ENCODE measurements at regions not wholly inside any gene's neighbourhood (a gene's known extent, or its start where the extent isn't known, plus 50 kb on each side); places are given as distances from the start of the nearest gene placed in this dataset.

- H3K4me1 ChIP-seq (ENCODE audit: control insufficient read depth, insufficient read depth, low read length), result no peaks in the 10 kb centered on the region
- WGBS (ENCODE audit: insufficient coverage, insufficient read length), result no CpG with 5 or more reads among the region's 3 CpGs
- no peaks in the 10 kb centered on the region for H3K36me3 ChIP-seq (ENCODE audit: control insufficient read depth, insufficient read depth, low read length)
- H3K27ac ChIP-seq (ENCODE audit: low read length), result no peak overlapping the region
- DNase-seq (ENCODE audit: low read depth, low spot score), result no peak
- H3K9me3 ChIP-seq (ENCODE audit: control insufficient read depth, insufficient read depth, low read length), result no peaks in the 10 kb centered on the region
- H3K27me3 ChIP-seq (ENCODE audit: control insufficient read depth, insufficient read depth, low read length), result no peaks in the 10 kb centered on the region
- H3K4me3 ChIP-seq (ENCODE audit: low read length), result no peak overlapping the region
Measured at GRCh38 chr18:56515522-56515921, 122.9 kb downstream of the TXNL1 start.

- Histone ChIP-seq H3K4me3 (ENCODE audit: low read length) (no peak overlapping the region), H3K27me3 (ENCODE audit: control insufficient read depth, insufficient read depth, low read length) (no peaks in the 10 kb centered on the region), H3K9me3 (ENCODE audit: control insufficient read depth, insufficient read depth, low read length) (no peaks in the 10 kb centered on the region), H3K4me1 (ENCODE audit: control insufficient read depth, insufficient read depth, low read length) (no peaks in the 10 kb centered on the region), H3K36me3 (ENCODE audit: control insufficient read depth, insufficient read depth, low read length) (no peaks in the 10 kb centered on the region), H3K27ac (ENCODE audit: low read length) (no peak overlapping the region)
- DNase-seq (ENCODE audit: low read depth, low spot score), result no peak
- WGBS (ENCODE audit: insufficient coverage, insufficient read length), result no CpG with 5 or more reads among the region's 1 CpG
Measured at GRCh38 chr18:56511996-56512395, 126.4 kb downstream of the TXNL1 start.

DNA sequence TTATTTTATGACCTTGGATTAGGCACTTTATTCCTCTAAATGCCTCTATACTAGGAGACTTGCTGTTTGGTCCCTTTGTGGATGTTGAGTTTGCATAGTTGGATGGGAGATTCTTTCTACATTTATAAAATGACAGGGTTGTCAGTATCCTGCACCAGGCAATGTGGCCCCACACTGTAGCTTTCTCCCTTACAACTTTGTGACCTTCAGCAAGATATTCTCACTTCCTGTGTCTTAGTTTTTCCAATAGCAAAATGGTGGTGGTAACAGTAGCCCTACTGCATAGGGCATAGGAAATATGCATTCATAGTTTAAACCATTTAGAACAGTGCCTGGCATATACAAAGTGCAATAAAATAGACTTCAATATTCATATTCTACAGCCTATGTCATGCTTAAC is 128.3 kb downstream of the TXNL1 start:
- H3K9me3 ChIP-seq (ENCODE audit: control insufficient read depth, insufficient read depth, low read length), result no peaks in the 10 kb centered on the region
- H3K4me3 ChIP-seq (ENCODE audit: low read length), result no peak overlapping the region
- H3K27ac ChIP-seq (ENCODE audit: low read length), result no peak overlapping the region
- no peaks in the 10 kb centered on the region for H3K27me3 ChIP-seq (ENCODE audit: control insufficient read depth, insufficient read depth, low read length)
- no peak for DNase-seq (ENCODE audit: low read depth, low spot score)
- no peaks in the 10 kb centered on the region for H3K36me3 ChIP-seq (ENCODE audit: control insufficient read depth, insufficient read depth, low read length)
- H3K4me1 ChIP-seq (ENCODE audit: control insufficient read depth, insufficient read depth, low read length), result no peaks in the 10 kb centered on the region

GRCh38 chr18:56509656-56510055 is 128.7 kb downstream of the TXNL1 start:
- Histone ChIP-seq H3K27ac (ENCODE audit: low read length) (no peak overlapping the region), H3K27me3 (ENCODE audit: control insufficient read depth, insufficient read depth, low read length) (no peaks in the 10 kb centered on the region), H3K9me3 (ENCODE audit: control insufficient read depth, insufficient read depth, low read length) (no peaks in the 10 kb centered on the region), H3K4me1 (ENCODE audit: control insufficient read depth, insufficient read depth, low read length) (no peaks in the 10 kb centered on the region), H3K36me3 (ENCODE audit: control insufficient read depth, insufficient read depth, low read length) (no peaks in the 10 kb centered on the region), H3K4me3 (ENCODE audit: low read length) (no peak overlapping the region)
- DNase-seq (ENCODE audit: low read depth, low spot score), result no peak
- no CpG with 5 or more reads among the region's 3 CpGs for WGBS (ENCODE audit: insufficient coverage, insufficient read length)

DNA sequence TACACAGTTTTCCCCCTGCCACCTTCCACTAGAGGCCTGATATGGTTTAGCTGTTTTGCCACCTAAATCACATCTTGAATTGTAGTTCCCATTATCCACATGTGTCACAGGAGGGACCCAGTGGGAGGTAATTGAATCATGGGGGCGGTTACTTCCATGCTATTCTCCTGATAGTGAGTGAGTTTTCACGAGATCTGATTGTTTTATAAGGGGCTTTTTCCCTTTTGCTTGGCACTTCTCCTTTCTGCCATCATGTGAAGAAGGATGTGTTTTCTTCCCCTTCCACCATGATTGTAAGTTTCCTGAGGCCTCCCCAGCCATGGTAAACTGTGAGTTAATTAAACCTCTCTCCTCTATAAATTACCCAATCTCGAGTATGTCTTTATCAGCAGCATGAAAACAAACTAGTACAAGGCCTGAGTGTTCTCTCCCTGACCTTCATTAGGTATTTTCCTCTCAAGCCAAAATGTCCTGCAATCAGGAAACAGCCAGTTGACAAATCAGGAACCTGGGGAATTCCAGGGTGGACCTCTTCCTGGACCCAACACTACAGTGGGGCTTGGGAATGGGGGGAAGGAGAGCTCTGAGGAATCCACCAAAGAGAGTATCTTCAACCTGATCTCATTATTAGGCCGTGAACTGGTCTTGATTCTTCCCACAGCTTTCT is 129.9 kb downstream of the TXNL1 start:
- H3K9me3 ChIP-seq (ENCODE audit: control insufficient read depth, insufficient read depth, low read length), result no peaks in the 10 kb centered on the region
- H3K36me3 ChIP-seq (ENCODE audit: control insufficient read depth, insufficient read depth, low read length), result no peaks in the 10 kb centered on the region
- no peak overlapping the region for H3K27ac ChIP-seq (ENCODE audit: low read length)
- no peak overlapping the region for H3K4me3 ChIP-seq (ENCODE audit: low read length)
- no peak for DNase-seq (ENCODE audit: low read depth, low spot score)
- no CpG with 5 or more reads among the region's 4 CpGs for WGBS (ENCODE audit: insufficient coverage, insufficient read length)
- H3K27me3 ChIP-seq (ENCODE audit: control insufficient read depth, insufficient read depth, low read length), result no peaks in the 10 kb centered on the region
- no peaks in the 10 kb centered on the region for H3K4me1 ChIP-seq (ENCODE audit: control insufficient read depth, insufficient read depth, low read length)

GRCh38 chr18:56505971-56506370 is 132.4 kb downstream of the TXNL1 start:
- H3K4me3 ChIP-seq (ENCODE audit: low read length), result no peak overlapping the region
- H3K4me1 ChIP-seq (ENCODE audit: control insufficient read depth, insufficient read depth, low read length), result no peaks in the 10 kb centered on the region
- H3K9me3 ChIP-seq (ENCODE audit: control insufficient read depth, insufficient read depth, low read length), result no peaks in the 10 kb centered on the region
- H3K27me3 ChIP-seq (ENCODE audit: control insufficient read depth, insufficient read depth, low read length), result no peaks in the 10 kb centered on the region
- no peak overlapping the region for H3K27ac ChIP-seq (ENCODE audit: low read length)
- H3K36me3 ChIP-seq (ENCODE audit: control insufficient read depth, insufficient read depth, low read length), result no peaks in the 10 kb centered on the region
- no peak for DNase-seq (ENCODE audit: low read depth, low spot score)

DNA sequence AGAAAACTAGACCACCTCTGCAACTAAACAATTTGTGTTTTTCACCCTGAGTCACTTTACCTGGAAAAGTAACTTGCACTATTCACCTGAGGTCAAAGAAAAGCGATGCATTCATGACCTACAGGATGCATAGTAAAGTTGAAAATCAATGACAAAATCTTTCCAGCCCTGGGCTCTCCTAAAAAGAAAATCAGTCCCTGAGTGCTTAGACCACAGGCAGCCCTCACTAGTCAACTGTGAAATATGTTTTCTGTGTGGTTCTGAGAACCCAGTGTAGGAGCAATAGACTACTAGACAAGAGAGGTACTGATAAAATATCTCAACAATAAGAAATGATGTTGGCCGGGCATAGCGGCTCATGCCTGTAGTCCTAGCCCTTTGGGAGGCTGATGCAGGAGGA is 133.1 kb downstream of the TXNL1 start:
- Histone ChIP-seq H3K36me3 (ENCODE audit: control insufficient read depth, insufficient read depth, low read length) (no peaks in the 10 kb centered on the region), H3K27ac (ENCODE audit: low read length) (no peak overlapping the region), H3K9me3 (ENCODE audit: control insufficient read depth, insufficient read depth, low read length) (no peaks in the 10 kb centered on the region), H3K4me1 (ENCODE audit: control insufficient read depth, insufficient read depth, low read length) (no peaks in the 10 kb centered on the region), H3K4me3 (ENCODE audit: low read length) (no peak overlapping the region), H3K27me3 (ENCODE audit: control insufficient read depth, insufficient read depth, low read length) (no peaks in the 10 kb centered on the region)
- no CpG with 5 or more reads among the region's 3 CpGs for WGBS (ENCODE audit: insufficient coverage, insufficient read length)
- DNase-seq (ENCODE audit: low read depth, low spot score), result no peak

DNA sequence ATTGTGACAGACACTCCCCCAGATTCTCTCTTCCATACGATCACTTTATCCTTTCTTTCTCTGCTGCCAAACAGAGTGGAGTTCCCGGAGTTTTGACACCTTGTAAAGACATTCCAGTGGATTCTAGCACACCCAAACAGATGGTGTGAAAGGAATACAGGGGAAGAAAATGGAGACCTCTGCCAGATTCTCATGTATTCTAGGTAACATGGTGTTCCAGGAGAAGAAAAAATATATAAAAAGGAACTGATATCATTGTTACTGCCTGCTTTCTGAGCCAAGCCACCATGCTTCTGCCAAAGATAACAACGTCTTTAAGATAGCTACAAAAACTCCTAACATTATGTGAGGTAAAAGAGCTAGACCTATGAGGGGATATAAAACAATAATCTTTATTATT is 136.5 kb downstream of the TXNL1 start:
- no peaks in the 10 kb centered on the region for H3K9me3 ChIP-seq (ENCODE audit: control insufficient read depth, insufficient read depth, low read length)
- H3K4me3 ChIP-seq (ENCODE audit: low read length), result no peak overlapping the region
- no peaks in the 10 kb centered on the region for H3K27me3 ChIP-seq (ENCODE audit: control insufficient read depth, insufficient read depth, low read length)
- H3K36me3 ChIP-seq (ENCODE audit: control insufficient read depth, insufficient read depth, low read length), result no peaks in the 10 kb centered on the region
- H3K4me1 ChIP-seq (ENCODE audit: control insufficient read depth, insufficient read depth, low read length), result no peaks in the 10 kb centered on the region
- WGBS (ENCODE audit: insufficient coverage, insufficient read length), result no CpG with 5 or more reads among the region's 3 CpGs
- DNase-seq (ENCODE audit: low read depth, low spot score), result no peak
- H3K27ac ChIP-seq (ENCODE audit: low read length), result no peak overlapping the region

DNA sequence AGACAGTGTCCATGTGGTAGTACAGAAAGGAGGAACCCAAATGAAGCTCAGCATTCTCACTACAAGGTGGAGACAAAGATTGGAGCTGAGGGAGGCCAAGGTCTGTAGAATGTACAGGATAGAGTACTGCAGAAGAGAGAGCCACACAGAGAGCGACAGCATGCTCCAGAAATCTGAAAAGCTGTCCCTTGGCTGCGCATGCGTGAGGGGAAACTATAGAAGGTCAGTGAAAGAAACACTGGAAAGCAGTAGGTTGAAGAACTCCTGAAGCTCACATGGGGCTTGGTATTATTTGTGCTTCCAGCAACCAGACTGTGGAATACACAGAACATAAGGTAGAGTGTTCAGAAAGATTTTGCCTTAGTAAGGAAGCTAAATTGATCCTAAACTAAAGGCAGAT is 142.5 kb downstream of the TXNL1 start:
- Histone ChIP-seq H3K9me3 (ENCODE audit: control insufficient read depth, insufficient read depth, low read length) (no peaks in the 10 kb centered on the region), H3K27ac (ENCODE audit: low read length) (no peak overlapping the region), H3K36me3 (ENCODE audit: control insufficient read depth, insufficient read depth, low read length) (no peaks in the 10 kb centered on the region), H3K4me3 (ENCODE audit: low read length) (no peak overlapping the region), H3K4me1 (ENCODE audit: control insufficient read depth, insufficient read depth, low read length) (no peaks in the 10 kb centered on the region), H3K27me3 (ENCODE audit: control insufficient read depth, insufficient read depth, low read length) (no peaks in the 10 kb centered on the region)
- DNase-seq (ENCODE audit: low read depth, low spot score), result no peak
- WGBS (ENCODE audit: insufficient coverage, insufficient read length), result no CpG with 5 or more reads among the region's 3 CpGs

GRCh38 chr18:56493531-56493930 is 144.9 kb downstream of the TXNL1 start:
- Histone ChIP-seq H3K36me3 (ENCODE audit: control insufficient read depth, insufficient read depth, low read length) (no peaks in the 10 kb centered on the region), H3K27ac (ENCODE audit: low read length) (no peak overlapping the region), H3K4me3 (ENCODE audit: low read length) (no peak overlapping the region), H3K27me3 (ENCODE audit: control insufficient read depth, insufficient read depth, low read length) (no peaks in the 10 kb centered on the region), H3K9me3 (ENCODE audit: control insufficient read depth, insufficient read depth, low read length) (no peaks in the 10 kb centered on the region), H3K4me1 (ENCODE audit: control insufficient read depth, insufficient read depth, low read length) (no peaks in the 10 kb centered on the region)
- no peak for DNase-seq (ENCODE audit: low read depth, low spot score)
- WGBS (ENCODE audit: insufficient coverage, insufficient read length), result no CpG with 5 or more reads among the region's 6 CpGs

DNA sequence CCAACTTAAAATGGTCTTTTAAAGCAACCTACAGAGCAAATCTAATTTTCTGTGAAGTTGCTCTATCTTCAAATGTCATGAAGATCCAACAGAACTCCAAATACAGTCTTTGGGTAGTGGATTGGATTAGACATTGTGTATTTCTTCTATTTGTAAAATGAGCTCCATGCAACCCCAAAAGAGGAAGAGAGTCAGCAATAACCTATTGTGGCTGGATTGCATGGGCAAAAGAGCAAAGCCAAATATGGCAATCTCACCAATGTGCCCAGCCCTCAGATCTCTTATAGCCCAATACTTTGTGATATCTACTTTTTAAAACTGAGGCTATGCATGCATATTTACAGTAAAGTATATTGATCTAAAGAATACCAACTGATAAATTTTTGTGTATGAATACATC is 146.3 kb downstream of the TXNL1 start:
- no peaks in the 10 kb centered on the region for H3K4me1 ChIP-seq (ENCODE audit: control insufficient read depth, insufficient read depth, low read length)
- H3K27me3 ChIP-seq (ENCODE audit: control insufficient read depth, insufficient read depth, low read length), result no peaks in the 10 kb centered on the region
- H3K9me3 ChIP-seq (ENCODE audit: control insufficient read depth, insufficient read depth, low read length), result no peaks in the 10 kb centered on the region
- no peak overlapping the region for H3K27ac ChIP-seq (ENCODE audit: low read length)
- H3K4me3 ChIP-seq (ENCODE audit: low read length), result no peak overlapping the region
- no peaks in the 10 kb centered on the region for H3K36me3 ChIP-seq (ENCODE audit: control insufficient read depth, insufficient read depth, low read length)
- DNase-seq (ENCODE audit: low read depth, low spot score), result no peak
